HepG2 (cell line): ENCODE measurements at regions not wholly inside any gene's neighbourhood (a gene's known extent, or its start where the extent isn't known, plus 50 kb on each side); places are given as distances from the start of the nearest gene placed in this dataset.

ENCODE experiments used
- ATAC-seq: fragments of 200-7000 bp; cut with Tn5 transposase; 3 replicates; pipeline ENCODE4 v1.9.1; 2020; ENCODE audit warnings: mild to moderate bottlenecking, moderate library complexity
- BruUV-seq: library from RNA; stranded (reverse); fragments of 400-500 nt; replicated peaks from 2 replicates; lab custom pipeline; 2021; lab: Mats Ljungman, UMichigan
- CTCF ChIA-PET: fragments of 300-600 bp; formaldehyde crosslinking; extraction: SDS; loops from one replicate; lab custom pipeline; 2021; ENCODE audit warnings: low total read pairs, inconsistent platforms, low intra/inter-chr PET ratio; lab: Yijun Ruan, JAX
- POLR2A ChIA-PET: fragments of 350-600 bp; sonication (Branson Sonifier 250); formaldehyde crosslinking; loops from one replicate; lab custom pipeline; 2020; ENCODE audit warnings: antibody characterized with exemption, inconsistent platforms; lab: Yijun Ruan, JAX
- DNase-seq: peaks from one replicate; pipeline ENCODE4 v3.0.0-alpha.2; 2015; ENCODE audit warnings: low spot score
- FAIRE-seq: peaks from 3 replicates; lab custom pipeline; 2011; peaks lifted over from hg19 to GRCh38; lab: Jason Lieb, UNC
- H2AFZ ChIP-seq: one replicate; pipeline ENCODE4 v1.6.1; 2011; ENCODE audit warnings: low read length, inconsistent platforms
- H3K27ac ChIP-seq: fragments of 300-600 bp; 3 replicates; pipeline ENCODE4 v1.8.0; 2011; ENCODE audit warnings: mixed run types, mild to moderate bottlenecking, mixed read lengths, low read length, inconsistent platforms; ENCODE audit not compliant: insufficient read depth; ENCODE audit errors: extremely low read length
- H3K27me3 ChIP-seq, 2 experiments: fragments of 200-600 bp in 1 of 2; 2 replicates in 1 of 2; 3 replicates in 1 of 2; pipeline versions ENCODE4 v1.6.0 to v1.8.0; 2011; ENCODE audit warnings: low read length in 2 of 2, mild to moderate bottlenecking in 2 of 2, moderate library complexity in 2 of 2, inconsistent platforms in 1 of 2; ENCODE audit not compliant: insufficient read depth in 2 of 2, control insufficient read depth in 1 of 2
- H3K36me3 ChIP-seq, 2 experiments: fragments of 200-600 bp in 1 of 2; replicated peaks in 1 of 2; 2 replicates in 1 of 2; 3 replicates in 1 of 2; pipeline versions ENCODE4 v1.5.1 to v1.8.0; 2011; ENCODE audit warnings: low read length in 2 of 2, inconsistent platforms in 1 of 2; ENCODE audit not compliant: insufficient read depth in 2 of 2, control insufficient read depth in 1 of 2
- H3K4me1 ChIP-seq: 2 replicates; pipeline ENCODE4 v1.5.1; 2012; ENCODE audit warnings: low read length, inconsistent platforms; ENCODE audit not compliant: insufficient read depth
- H3K4me2 ChIP-seq: 2 replicates; pipeline ENCODE4 v1.6.0; 2011; ENCODE audit warnings: low read depth, low read length, inconsistent platforms
- H3K4me3 ChIP-seq, 3 experiments: fragments of 200-600 bp in 1 of 3; sonication (generic), shearing (Covaris generic) in 1 of 3; replicated peaks in 1 of 3; 2 replicates each; pipeline ENCODE4 v1.5.1; 2011 to 2016; ENCODE audit warnings: low read length in 3 of 3, inconsistent platforms in 2 of 3, low read depth in 2 of 3, mild to moderate bottlenecking in 2 of 3, control low read depth in 1 of 3, mixed read lengths in 1 of 3; ENCODE audit not compliant: insufficient read depth in 1 of 3
- H3K79me2 ChIP-seq: one replicate; pipeline ENCODE4 v1.6.1; 2011; ENCODE audit warnings: low read length, inconsistent platforms; ENCODE audit not compliant: insufficient read depth
- H3K9ac ChIP-seq: 2 replicates; pipeline ENCODE4 v1.6.0; 2011; ENCODE audit warnings: mild to moderate bottlenecking, low read depth, low read length, inconsistent platforms; ENCODE audit not compliant: insufficient read depth
- H3K9me3 ChIP-seq: 2 replicates; pipeline ENCODE4 v1.5.1; 2012; ENCODE audit warnings: mild to moderate bottlenecking, low read length
- H4K20me1 ChIP-seq: 2 replicates; pipeline ENCODE4 v1.6.0; 2011; ENCODE audit warnings: inconsistent platforms, mild to moderate bottlenecking, low read length, moderate library complexity; ENCODE audit not compliant: insufficient read depth
- ATF1 ChIP-seq: IDR thresholded peaks from 2 replicates; pipeline ENCODE4 v1.6.1; 2016; ENCODE audit warnings: mild to moderate bottlenecking, control low read depth
- CREB1 ChIP-seq, 2 experiments: fragments of 450-650 bp in 1 of 2; IDR thresholded peaks; 2 replicates each; pipeline ENCODE4 v1.6.1; 2016 to 2017; ENCODE audit warnings: control low read depth in 1 of 2, mild to moderate bottlenecking in 1 of 2, missing compliant biosample characterization in 1 of 2, missing genetic modification characterization in 1 of 2
- DMAP1 ChIP-seq: IDR thresholded peaks from 2 replicates; pipeline ENCODE4 v1.6.1; 2016
- FOXA1 ChIP-seq, 2 experiments: fragments of 450-650 bp in 1 of 2; sonication (generic) in 1 of 2; formaldehyde crosslinking in 1 of 2; IDR thresholded peaks; 2 replicates each; pipeline versions ENCODE4 v1.4.0 to v1.6.1; 2016 to 2020; ENCODE audit warnings: missing genetic modification reagents in 1 of 2
- HNF4G ChIP-seq, 2 experiments: sonication (generic) in 1 of 2; formaldehyde crosslinking in 1 of 2; IDR thresholded peaks; 2 replicates each; pipeline versions ENCODE4 v1.4.0 to v1.6.1; 2011 to 2020; ENCODE audit warnings: borderline replicate concordance in 2 of 2, low read depth in 2 of 2, mild to moderate bottlenecking in 2 of 2, low read length in 1 of 2, missing genetic modification reagents in 1 of 2, moderate library complexity in 1 of 2
- NCOA5 ChIP-seq: sonication (generic); formaldehyde crosslinking; IDR thresholded peaks from 2 replicates; pipeline ENCODE4 v1.4.0; 2020; ENCODE audit warnings: missing genetic modification reagents
- NFE2 ChIP-seq: sonication (generic); formaldehyde crosslinking; IDR thresholded peaks from 2 replicates; pipeline ENCODE4 v1.4.0; 2020; ENCODE audit warnings: missing genetic modification reagents
- NFIC ChIP-seq: IDR thresholded peaks from 2 replicates; pipeline ENCODE4 v1.6.1; 2012; ENCODE audit warnings: mild to moderate bottlenecking, low read length, inconsistent platforms
- RFXAP ChIP-seq: sonication (generic); formaldehyde crosslinking; IDR thresholded peaks from 2 replicates; pipeline ENCODE4 v1.4.0; 2020; ENCODE audit warnings: missing genetic modification reagents, borderline replicate concordance
- SOX5 ChIP-seq: IDR thresholded peaks from 2 replicates; pipeline ENCODE4 v1.6.1; 2016; ENCODE audit warnings: borderline replicate concordance
- YEATS2 ChIP-seq: sonication (generic); formaldehyde crosslinking; IDR thresholded peaks from 2 replicates; pipeline ENCODE4 v1.4.0; 2020; ENCODE audit warnings: missing genetic modification reagents, borderline replicate concordance
- ZFP36 ChIP-seq: fragments of 150-350 bp; IDR thresholded peaks from 2 replicates; pipeline ENCODE4 v1.6.1; 2018; ENCODE audit warnings: borderline replicate concordance, low read length, low read depth; ENCODE audit not compliant: partially characterized antibody
- ZNF136 ChIP-seq: sonication (generic); formaldehyde crosslinking; IDR thresholded peaks from 2 replicates; pipeline ENCODE4 v1.8.1; 2022; ENCODE audit warnings: low read depth, mild to moderate bottlenecking, moderate library complexity, missing genetic modification reagents
- ZNF296 ChIP-seq: sonication (generic); formaldehyde crosslinking; conservative IDR thresholded peaks from 2 replicates; pipeline ENCODE4 v1.5.0; 2020; ENCODE audit warnings: mild to moderate bottlenecking, missing genetic modification reagents
- ZNF367 ChIP-seq: sonication (generic); formaldehyde crosslinking; IDR thresholded peaks from 2 replicates; pipeline ENCODE4 v1.4.0; 2020; ENCODE audit warnings: missing genetic modification reagents, borderline replicate concordance
- ZNF382 ChIP-seq: sonication (generic); formaldehyde crosslinking; IDR thresholded peaks from 2 replicates; pipeline ENCODE4 v1.5.0; 2020; ENCODE audit warnings: missing genetic modification reagents, mild to moderate bottlenecking, borderline replicate concordance
- ZNF713 ChIP-seq: sonication (generic); formaldehyde crosslinking; IDR thresholded peaks from 2 replicates; pipeline ENCODE4 v1.4.0; 2020; ENCODE audit warnings: mild to moderate bottlenecking, missing genetic modification reagents
- ZNF792 ChIP-seq: IDR thresholded peaks from 2 replicates; pipeline ENCODE4 v1.6.1; 2016
- ZNF878 ChIP-seq: sonication (generic); formaldehyde crosslinking; IDR thresholded peaks from 2 replicates; pipeline ENCODE4 v1.8.1; 2023; ENCODE audit warnings: mild to moderate bottlenecking, missing genetic modification reagents, moderate library complexity
- ZSCAN5A ChIP-seq: sonication (generic); formaldehyde crosslinking; IDR thresholded peaks from 2 replicates; pipeline ENCODE4 v1.8.0; 2022; ENCODE audit warnings: mild to moderate bottlenecking, missing genetic modification reagents, borderline replicate concordance
- whole genome bisulfite sequencing: methylation state at CpG from one replicate; pipeline ENCODE4 v1.1.6; 2017; ENCODE audit warnings: low lambda C conversion rate; 5-methylcytosine and 5-hydroxymethylcytosine counted together
- in situ Hi-C: cut with HindIII; loops from 2 replicates; pipeline ENCODE4 v1.10.0; 2017; ENCODE audit warnings: low pct_unique_long_range_greater_than_20kb; ENCODE audit not compliant: extremely low pct_ligation_motif_present
- intact Hi-C: fragments of 100-400 bp; cut with micrococcal nuclease; formaldehyde crosslinking; loops from one replicate; pipeline ENCODE4 v1.10.0; 2022; ENCODE audit not compliant: unreplicated experiment
- TF ChIP-seq, protein P1 (sequence below): sonication (generic); formaldehyde crosslinking; IDR thresholded peaks from 2 replicates; pipeline ENCODE4 v1.8.1; 2023; ENCODE audit warnings: missing genetic modification reagents, mild to moderate bottlenecking, borderline replicate concordance

- TF ChIP-seq ZSCAN5A (CRISPR knock-in tag) (no peak), HNF4G (IDR thresholded peaks at IDR 0.05; ENCODE audit: borderline replicate concordance, low read depth, low read length) (no peak), HNF4G (CRISPR knock-in tag; IDR thresholded peaks at IDR 0.05; ENCODE audit: borderline replicate concordance, low read depth) (no peak), ZNF382 (CRISPR knock-in tag) (no peak)
- TF ChIP-seq, protein P1, sequence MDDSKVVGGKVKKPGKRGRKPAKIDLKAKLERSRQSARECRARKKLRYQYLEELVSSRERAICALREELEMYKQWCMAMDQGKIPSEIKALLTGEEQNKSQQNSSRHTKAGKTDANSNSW (CRISPR knock-in tag) = no peak
Observed at GRCh38 chr4:102180046-102180445, 165.2 kb downstream of the SLC39A8 start (continued).

GRCh38 chr4:102174719-102175189 lies 170.5 kb downstream of the SLC39A8 start:
- no TSS peak for BruUV-seq
- Histone ChIP-seq H3K4me3 (no peak overlapping the region), H3K9ac (no peak overlapping the region), H3K79me2 (no peaks in the 10 kb centered on the region), H4K20me1 (no peaks in the 10 kb centered on the region), H3K9me3 (no peaks in the 10 kb centered on the region), H3K4me2 (no peak overlapping the region), H3K27ac (no peak overlapping the region), H3K27me3 (no peaks in the 10 kb centered on the region), H3K4me1 (no peaks in the 10 kb centered on the region), H2AFZ (no peak overlapping the region), H3K36me3 (no peaks in the 10 kb centered on the region)
- intact Hi-C loops = no loop called here
- no peak for TF ChIP-seq ZNF296 (CRISPR knock-in tag)
- no peak for TF ChIP-seq NCOA5 (CRISPR knock-in tag)
- TF ChIP-seq ZNF792 (CRISPR knock-in tag) = no peak
- TF ChIP-seq ZFP36 = no peak
- TF ChIP-seq CREB1 (IDR thresholded peaks at IDR 0.05) = no peak
- no peak for TF ChIP-seq CREB1 (CRISPR knock-in tag; IDR thresholded peaks at IDR 0.05)
- TF ChIP-seq SOX5 (CRISPR knock-in tag) = no peak
- no peak for TF ChIP-seq ZNF382 (CRISPR knock-in tag)
- TF ChIP-seq YEATS2 = no peak
- no peak for TF ChIP-seq ZNF136 (CRISPR knock-in tag)
- TF ChIP-seq NFE2 (CRISPR knock-in tag) = no peak
- no peak for TF ChIP-seq ZNF713 (CRISPR knock-in tag)
- TF ChIP-seq ZNF367 (CRISPR knock-in tag) = no peak
- TF ChIP-seq NFIC = no peak
- TF ChIP-seq DMAP1 (CRISPR knock-in tag) = no peak
- no peak for TF ChIP-seq FOXA1 (IDR thresholded peaks at IDR 0.05)
- no peak for TF ChIP-seq FOXA1 (CRISPR knock-in tag; IDR thresholded peaks at IDR 0.05)
- TF ChIP-seq RFXAP = no peak
- no peak for TF ChIP-seq ATF1 (CRISPR knock-in tag)
- no peak for TF ChIP-seq ZNF878
- CTCF ChIA-PET = no interaction called here
- ATAC-seq (no peak), DNase-seq (no peak), FAIRE-seq (no peak)
- WGBS = 15% methylated on average over 2 of the region's 2 CpGs
- in situ Hi-C loops = no loop called here
- POLR2A ChIA-PET = no interaction called here
